Muscle of leg (tissue), 3 donors: ENCODE measurements at regions not wholly inside any gene's neighbourhood (a gene's known extent, or its start where the extent isn't known, plus 50 kb on each side); places are given as distances from the start of the nearest gene placed in this dataset.

ENCODE experiments used
- DNase-seq: peaks from one replicate; pipeline ENCODE4 v3.0.0; 2013
- H3K27ac ChIP-seq: one replicate; pipeline ENCODE4 v1.5.1; 2013; ENCODE audit warnings: mild to moderate bottlenecking, low read length, control low read depth
- H3K27me3 ChIP-seq: one replicate; pipeline ENCODE4 v1.6.1; 2013; ENCODE audit warnings: low read length; ENCODE audit not compliant: control insufficient read depth, insufficient read depth
- H3K36me3 ChIP-seq: one replicate; pipeline ENCODE4 v1.6.1; 2013; ENCODE audit warnings: low read length; ENCODE audit not compliant: control insufficient read depth, insufficient read depth
- H3K4me1 ChIP-seq: one replicate; pipeline ENCODE4 v1.6.1; 2013; ENCODE audit warnings: low read length; ENCODE audit not compliant: control insufficient read depth, insufficient read depth
- H3K4me3 ChIP-seq: one replicate; pipeline ENCODE4 v1.5.1; 2013; ENCODE audit warnings: low read length, control low read depth
- H3K9me3 ChIP-seq: replicated peaks from 2 replicates; pipeline ENCODE4 v1.6.1; 2013; ENCODE audit warnings: low read depth, low read length; ENCODE audit not compliant: control insufficient read depth
- WGBS: methylation state at CpG from one replicate; pipeline ENCODE4 v1.1.5; 2013; ENCODE audit warnings: missing lambda C conversion rate; ENCODE audit not compliant: insufficient coverage; 5-methylcytosine and 5-hydroxymethylcytosine counted together

GRCh38 chr5:135234666-135235401, 164.2 kb downstream of the MACROH2A1 start:
- Histone ChIP-seq H3K27me3 (peaks cover 2% of the 10 kb centered on the region), H3K4me3 (no peak overlapping the region), H3K9me3 (no peaks in the 10 kb centered on the region), H3K27ac (no peak overlapping the region), H3K36me3 (no peaks in the 10 kb centered on the region), H3K4me1 (peaks cover 66% of the 10 kb centered on the region)
- WGBS, result 100% methylated on average over 1 of the region's 9 CpGs
- no peak for DNase-seq

DNA sequence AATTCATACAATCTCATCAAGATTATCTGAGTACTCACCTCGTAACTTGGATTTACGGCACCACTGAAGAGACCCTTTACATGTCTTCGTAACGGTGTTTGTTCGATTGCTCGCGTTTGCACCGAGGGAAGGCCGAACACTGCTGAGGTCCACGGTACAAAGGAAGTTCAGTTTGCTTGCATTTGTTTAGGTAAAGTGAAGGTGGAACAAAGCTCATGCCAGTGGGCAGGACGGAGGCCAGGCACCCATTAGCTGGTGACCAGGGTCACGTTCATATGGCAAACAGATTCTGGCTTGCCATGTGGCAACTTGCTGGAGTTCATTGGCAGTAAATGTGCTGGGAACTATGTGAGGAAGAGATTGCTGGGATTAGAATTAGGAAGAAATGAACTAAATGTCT, 164.8 kb downstream of the MACROH2A1 start:
- 91% methylated on average over 12 of the region's 12 CpGs for WGBS
- no peak overlapping the region for H3K27ac ChIP-seq
- H3K36me3 ChIP-seq, result no peaks in the 10 kb centered on the region

GRCh38 chr5:135233477-135233876, 165.6 kb downstream of the MACROH2A1 start:
- H3K27ac ChIP-seq, result no peak overlapping the region
- WGBS, result 75% methylated on average over 5 of the region's 6 CpGs
- no peak overlapping the region for H3K4me3 ChIP-seq
- no peak for DNase-seq
- peaks cover 4% of the 10 kb centered on the region for H3K27me3 ChIP-seq
- peaks cover 62% of the 10 kb centered on the region for H3K4me1 ChIP-seq
- no peaks in the 10 kb centered on the region for H3K36me3 ChIP-seq
- no peaks in the 10 kb centered on the region for H3K9me3 ChIP-seq

More for the DNA sequence above, 164.8 kb downstream of the MACROH2A1 start:
- peaks cover 4% of the 10 kb centered on the region for H3K27me3 ChIP-seq
- peaks cover 66% of the 10 kb centered on the region for H3K4me1 ChIP-seq
- no peak overlapping the region for H3K4me3 ChIP-seq
- no peaks in the 10 kb centered on the region for H3K9me3 ChIP-seq
- no peak for DNase-seq

- Histone ChIP-seq H3K36me3 (no peaks in the 10 kb centered on the region), H3K9me3 (no peaks in the 10 kb centered on the region), H3K27ac (no peak overlapping the region), H3K4me3 (no peak overlapping the region), H3K27me3 (peaks cover 4% of the 10 kb centered on the region), H3K4me1 (peaks cover 62% of the 10 kb centered on the region)
- DNase-seq, result no peak
- 74% methylated on average over 4 of the region's 8 CpGs for WGBS
Measured at GRCh38 chr5:135232958-135233357, 166.1 kb downstream of the MACROH2A1 start.

GRCh38 chr5:135231289-135231688, 167.7 kb downstream of the MACROH2A1 start:
- Histone ChIP-seq H3K27me3 (peaks cover 4% of the 10 kb centered on the region), H3K36me3 (no peaks in the 10 kb centered on the region), H3K27ac (no peak overlapping the region), H3K4me1 (peaks cover 61% of the 10 kb centered on the region), H3K4me3 (no peak overlapping the region), H3K9me3 (no peaks in the 10 kb centered on the region)
- WGBS, result 100% methylated on average over 1 of the region's 2 CpGs
- no peak for DNase-seq

GRCh38 chr5:135230251-135230925, 168.6 kb downstream of the MACROH2A1 start:
- Histone ChIP-seq H3K4me1 (peaks cover 64% of the 10 kb centered on the region), H3K4me3 (no peak overlapping the region), H3K27ac (no peak overlapping the region), H3K9me3 (no peaks in the 10 kb centered on the region), H3K36me3 (no peaks in the 10 kb centered on the region), H3K27me3 (peaks cover 2% of the 10 kb centered on the region)
- 85% methylated on average over 10 of the region's 12 CpGs for WGBS
- no peak for DNase-seq

DNA sequence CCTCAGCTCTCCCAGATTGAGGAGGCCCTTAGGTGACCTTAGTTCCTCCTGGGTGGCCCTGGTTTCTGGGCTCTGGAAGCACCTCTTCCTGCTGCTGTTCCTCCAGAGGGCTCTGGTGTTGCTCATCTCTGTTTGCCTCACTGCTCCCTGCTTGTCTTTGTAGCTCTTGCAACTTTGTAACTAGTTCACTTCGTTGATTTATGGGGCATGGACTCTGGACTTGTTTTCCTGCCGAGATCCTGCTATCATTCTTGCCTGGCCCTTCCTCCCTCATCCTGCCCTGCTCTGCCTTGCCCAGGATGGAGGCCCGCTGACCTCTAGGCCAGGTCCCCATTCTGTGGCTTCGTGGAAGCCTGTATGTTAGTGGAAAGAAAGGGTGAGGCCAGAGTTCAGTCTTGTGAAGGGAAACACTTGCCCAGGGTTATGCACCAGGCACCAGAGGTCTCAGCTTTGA, 169.3 kb downstream of the MACROH2A1 start:
- H3K27ac ChIP-seq, result no peak overlapping the region
- no peaks in the 10 kb centered on the region for H3K9me3 ChIP-seq
- no peak for DNase-seq
- H3K27me3 ChIP-seq, result peaks cover 2% of the 10 kb centered on the region
- H3K36me3 ChIP-seq, result no peaks in the 10 kb centered on the region
- no peak overlapping the region for H3K4me3 ChIP-seq
- WGBS, result 90% methylated on average over 3 of the region's 4 CpGs
- peaks cover 64% of the 10 kb centered on the region for H3K4me1 ChIP-seq

DNA sequence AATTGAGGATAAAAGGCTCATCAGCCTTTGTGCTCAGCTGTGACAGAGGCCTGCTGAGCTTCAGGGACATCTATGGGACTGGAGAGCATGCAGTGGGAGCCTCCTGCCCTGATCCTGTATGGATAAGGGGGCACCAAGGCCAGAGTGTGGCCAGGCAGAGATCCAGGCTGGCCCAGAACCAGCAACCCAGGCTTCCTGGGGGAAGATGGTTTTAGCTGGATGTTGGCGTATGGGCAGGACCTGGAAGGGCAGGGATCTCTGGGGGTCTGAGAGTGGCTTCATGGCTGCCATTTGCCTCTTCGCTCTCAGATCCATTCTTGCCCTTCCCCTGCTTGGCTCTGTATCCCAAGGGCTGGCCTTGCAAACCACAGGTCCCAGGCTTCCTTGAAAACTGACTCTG, 169.9 kb downstream of the MACROH2A1 start:
- no peak for DNase-seq
- Histone ChIP-seq H3K27ac (no peak overlapping the region), H3K4me3 (no peak overlapping the region), H3K27me3 (peaks cover 2% of the 10 kb centered on the region), H3K4me1 (peaks cover 61% of the 10 kb centered on the region), H3K9me3 (no peaks in the 10 kb centered on the region), H3K36me3 (no peaks in the 10 kb centered on the region)
- 100% methylated on average over 2 of the region's 2 CpGs for WGBS

DNA sequence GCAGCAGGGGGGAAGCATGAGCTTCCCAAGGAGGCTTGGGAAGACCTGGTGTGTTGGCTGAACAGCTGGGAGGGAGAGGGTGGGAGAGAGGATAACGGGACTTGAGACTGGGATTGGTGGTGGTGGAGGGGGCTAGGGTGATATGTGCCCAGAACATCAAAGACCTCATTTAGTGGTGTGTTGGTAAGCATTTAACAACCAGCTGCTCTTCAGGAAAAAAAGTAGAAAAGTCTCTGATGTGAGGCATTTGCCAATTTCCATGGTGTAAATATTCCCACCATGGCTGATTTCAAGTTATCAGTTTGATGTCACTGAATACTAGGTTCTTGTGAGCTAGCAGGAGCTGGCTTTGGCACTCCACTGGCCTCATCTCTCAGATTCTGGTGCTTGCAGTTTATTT, 170.8 kb downstream of the MACROH2A1 start:
- Histone ChIP-seq H3K36me3 (no peaks in the 10 kb centered on the region), H3K9me3 (no peaks in the 10 kb centered on the region), H3K27me3 (peaks cover 2% of the 10 kb centered on the region), H3K4me3 (no peak overlapping the region), H3K27ac (no peak overlapping the region), H3K4me1 (peaks cover 58% of the 10 kb centered on the region)
- 67% methylated on average over 1 of the region's 1 CpG for WGBS
- DNase-seq, result no peak

GRCh38 chr5:135227064-135228022, 171.7 kb downstream of the MACROH2A1 start:
- Histone ChIP-seq H3K27ac (no peak overlapping the region), H3K9me3 (no peaks in the 10 kb centered on the region), H3K4me3 (no peak overlapping the region), H3K4me1 (peaks cover 60% of the 10 kb centered on the region), H3K36me3 (no peaks in the 10 kb centered on the region), H3K27me3 (peaks cover 2% of the 10 kb centered on the region)
- WGBS, result 82% methylated on average over 3 of the region's 6 CpGs
- DNase-seq, result no peak
